ENCODE measurements at regions not wholly inside any gene's neighbourhood (a gene's known extent, or its start where the extent isn't known, plus 50 kb on each side); places are given as distances from the start of the nearest gene placed in this dataset.
"Not testable (repeated sequence)": the region's sequence is repeated elsewhere in the genome, so short reads cannot be mapped to it uniquely, and the experiment has no call there.

DNA sequence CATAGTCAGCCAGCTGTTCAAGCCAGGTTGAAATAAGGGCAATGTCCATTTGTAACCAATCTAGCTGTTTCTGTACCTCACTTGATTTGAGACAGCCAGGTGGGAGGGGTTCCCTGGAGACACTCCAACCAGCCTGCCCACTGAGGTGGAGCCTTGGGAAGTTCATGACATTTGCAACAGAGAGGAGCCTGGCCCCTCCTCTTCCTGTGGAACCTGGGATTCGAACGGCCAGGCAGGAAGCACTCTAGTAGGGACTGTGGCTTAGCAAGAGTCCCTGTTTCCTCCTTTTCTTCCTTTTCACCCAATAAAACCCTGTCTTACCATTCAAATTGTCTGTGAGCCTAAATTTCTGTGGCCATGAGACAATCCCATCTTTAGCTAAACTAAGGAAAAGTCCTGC is 312.3 kb upstream of the NMUR2 start:
- DNase-seq: no peak

- no peak for DNase-seq
These were observed 318.4 kb upstream of the NMUR2 start for GRCh38 chr5:152723482-152723881.

GRCh38 chr5:152730176-152730575 is 325.1 kb upstream of the NMUR2 start:
- DNase-seq: no peak

DNA sequence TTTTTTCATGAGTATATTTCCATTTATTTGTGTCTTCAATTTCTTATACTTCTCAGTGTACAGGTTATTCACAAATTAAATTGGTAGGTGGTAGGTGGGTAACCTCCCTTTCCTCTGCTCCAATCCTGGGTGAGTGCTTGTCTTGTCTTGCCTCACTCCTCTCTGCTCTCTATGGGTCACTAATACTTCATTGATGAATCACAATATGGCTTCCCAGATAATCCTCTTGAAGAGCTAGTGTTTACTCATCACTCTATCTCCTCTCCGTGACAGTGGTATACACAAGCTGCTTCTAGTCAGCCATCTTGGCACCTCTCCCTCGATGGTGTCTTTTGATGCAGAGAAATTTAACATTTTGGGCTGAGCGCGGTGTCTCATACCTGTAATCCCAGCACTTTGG is 331.8 kb upstream of the NMUR2 start:
- no peak for DNase-seq

DNA sequence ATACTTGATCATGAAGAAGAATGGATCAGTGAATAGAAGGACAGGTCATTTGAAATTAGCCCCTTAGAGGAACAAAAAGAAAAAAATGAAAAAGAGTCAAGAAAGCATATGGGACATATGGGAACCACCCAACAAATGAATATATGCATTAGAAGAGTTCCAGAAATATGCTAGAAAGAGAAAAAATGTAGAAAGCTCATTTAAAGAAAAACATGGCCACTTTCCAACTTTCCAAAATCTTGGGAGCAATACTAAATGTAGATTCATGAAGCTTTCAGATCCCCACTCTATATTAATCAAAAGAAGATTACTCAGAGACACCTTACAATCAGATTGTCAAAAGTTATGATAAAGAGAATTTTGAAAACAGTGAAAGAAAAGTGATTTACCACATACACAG is 334.8 kb upstream of the NMUR2 start:
- no peak for DNase-seq

DNA sequence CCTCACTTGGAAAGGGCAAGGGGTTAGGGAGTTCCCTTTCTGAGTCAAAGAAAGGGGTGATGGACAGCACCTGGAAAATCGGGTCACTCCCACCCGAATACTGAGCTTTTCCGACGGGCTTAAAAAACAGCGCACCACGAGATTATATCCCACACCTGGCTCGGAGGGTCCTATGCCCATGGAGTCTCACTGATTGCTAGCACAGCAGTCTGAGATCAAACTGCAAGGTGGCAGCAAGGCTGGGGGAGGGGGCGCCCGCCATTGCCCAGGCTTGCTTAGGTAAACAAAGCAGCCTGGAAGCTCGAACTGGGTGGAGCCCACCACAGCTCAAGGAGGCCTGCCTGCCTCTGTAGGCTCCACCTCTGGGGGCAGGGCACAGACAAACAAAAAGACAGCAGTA is 336.0 kb upstream of the NMUR2 start:
- not testable (repeated sequence) for DNase-seq

DNA sequence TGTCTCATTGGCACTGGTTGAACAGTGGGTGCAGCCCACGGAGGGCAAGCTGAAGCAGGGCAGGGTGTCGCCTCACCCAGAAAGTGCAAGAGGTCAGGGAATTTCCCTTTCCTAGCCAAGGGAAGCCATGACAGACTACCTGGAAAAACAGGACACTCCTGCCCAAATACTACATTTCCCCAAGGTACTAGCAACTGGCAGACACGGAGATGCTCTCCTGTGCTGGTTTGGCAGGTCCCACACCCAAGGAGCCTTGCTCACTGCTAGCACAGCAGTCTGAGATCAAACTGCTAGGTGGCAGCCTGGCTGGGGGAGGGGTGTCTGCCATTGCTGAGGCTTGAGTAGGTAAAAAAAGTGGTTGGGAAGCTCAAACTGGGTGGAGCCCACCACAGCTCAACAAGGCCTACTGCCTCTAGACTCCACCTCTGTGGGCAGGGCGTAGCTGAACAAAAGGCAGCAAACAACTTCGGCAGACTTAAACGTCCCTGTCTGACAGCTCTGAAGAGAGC is 382.7 kb upstream of the NMUR2 start:
- not testable (repeated sequence) for DNase-seq

DNA sequence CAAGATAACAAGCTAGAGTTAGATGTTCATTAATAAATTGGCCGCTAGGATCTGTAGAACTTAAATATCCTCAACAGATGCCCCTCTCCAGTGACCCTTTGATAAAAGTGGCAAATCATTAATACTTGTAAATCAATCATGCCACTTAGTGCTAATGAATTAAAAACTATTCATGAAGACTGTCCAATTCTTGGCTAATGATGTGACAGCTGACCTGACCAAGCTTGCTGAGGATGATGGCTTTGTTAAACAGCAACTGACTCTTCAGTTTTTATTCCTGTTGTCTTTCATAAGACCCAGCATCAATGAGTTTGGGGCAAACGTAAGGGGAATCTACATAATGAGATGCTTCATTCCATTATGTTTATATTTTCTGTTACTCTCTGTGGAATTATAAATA is 396.8 kb upstream of the NMUR2 start:
- no peak for DNase-seq

- DNase-seq: no peak
These were observed 399.1 kb upstream of the NMUR2 start for GRCh38 chr5:152804179-152804578.

DNA sequence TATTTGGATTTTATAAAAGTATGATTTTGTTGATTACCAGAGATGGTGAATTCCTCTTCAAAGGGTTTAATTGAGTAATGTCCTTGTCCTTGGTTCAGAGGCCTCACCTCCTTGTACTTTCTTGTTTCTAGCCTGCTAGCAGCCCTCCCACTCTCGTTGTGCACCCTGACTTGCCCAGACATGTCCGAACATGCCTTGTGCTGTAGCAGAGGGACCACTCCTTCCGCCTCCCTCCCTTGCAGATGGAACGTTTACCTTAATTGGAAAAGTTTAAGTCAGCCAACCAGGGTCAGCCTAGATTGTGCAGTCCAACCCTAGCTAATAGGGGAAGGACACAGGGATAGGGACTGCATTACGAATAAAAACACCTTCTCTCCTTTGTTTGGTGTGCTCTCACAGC is 406.9 kb upstream of the NMUR2 start:
- no peak for DNase-seq

DNA sequence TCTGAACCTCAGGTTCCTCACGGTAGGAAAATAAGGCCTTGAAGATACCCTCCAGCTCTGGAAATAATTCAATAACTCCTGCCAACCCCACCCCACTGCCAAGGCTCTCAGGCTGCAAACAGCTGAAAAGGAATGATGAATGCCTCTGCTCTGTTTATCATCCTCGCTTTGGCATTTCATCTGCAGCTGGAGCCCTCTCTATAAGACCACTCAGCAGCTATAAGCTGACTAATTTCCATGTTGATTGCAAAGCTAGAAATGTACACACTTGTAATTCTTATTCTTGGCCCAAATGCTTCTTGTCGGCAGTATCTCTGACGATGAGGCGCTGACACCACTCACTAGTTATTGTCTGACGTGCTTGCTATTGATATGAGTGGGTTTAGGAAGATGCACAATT is 408.4 kb upstream of the NMUR2 start:
- DNase-seq: no peak

DNA sequence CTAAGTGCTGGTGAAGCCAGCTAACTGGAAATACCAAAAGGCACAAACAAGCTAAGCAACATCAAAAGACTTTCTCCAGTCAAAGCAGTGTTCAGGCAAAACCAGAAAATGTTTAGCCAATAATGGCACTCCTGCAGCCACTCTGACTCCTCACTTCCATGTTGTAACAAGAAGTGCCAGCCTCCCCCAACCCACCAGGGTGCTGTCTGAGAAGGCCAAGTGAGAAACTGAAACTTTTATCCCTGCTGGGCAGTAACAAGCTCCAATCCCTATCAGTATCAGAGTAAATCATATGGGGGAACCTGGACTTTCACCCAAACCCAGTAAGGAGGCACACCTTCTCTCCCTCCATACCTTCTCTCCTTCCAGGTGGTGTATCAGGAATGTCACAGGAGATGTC is 414.8 kb upstream of the NMUR2 start:
- no peak for DNase-seq

- no peak for DNase-seq
These were observed 419.2 kb upstream of the NMUR2 start for GRCh38 chr5:152824316-152824715.

DNA sequence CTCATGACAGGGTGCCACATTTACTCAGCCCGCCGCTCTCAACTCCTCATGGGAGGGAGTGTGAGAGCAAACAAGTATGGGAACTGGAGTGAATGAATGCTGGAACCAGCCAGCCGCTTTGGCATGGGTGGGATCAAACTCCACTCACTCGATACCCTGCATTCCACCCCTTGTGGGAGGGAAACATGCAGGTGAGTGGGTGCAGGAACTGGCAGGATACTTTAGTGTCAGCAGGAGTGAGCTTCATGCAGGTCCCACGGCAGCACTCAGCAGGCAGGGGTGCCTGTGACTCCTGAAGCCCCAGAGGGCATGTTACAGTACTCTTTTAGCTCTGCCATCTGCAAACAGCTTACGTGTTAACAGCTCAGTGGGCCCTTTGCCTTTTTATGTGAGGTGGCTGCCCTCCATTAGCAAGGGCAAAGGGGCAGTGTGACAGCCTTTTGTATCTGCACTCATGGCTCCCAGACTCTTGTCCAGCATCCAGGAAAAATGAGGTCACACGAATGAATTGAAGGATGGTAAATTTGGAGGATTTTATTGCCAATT is 433.2 kb upstream of the NMUR2 start:
- DNase-seq: no peak

- no peak for DNase-seq
These were observed 439.6 kb upstream of the NMUR2 start for GRCh38 chr5:152844713-152845112.

- no peak for DNase-seq
These were observed 448.3 kb upstream of the NMUR2 start for GRCh38 chr5:152853361-152853760.

GRCh38 chr5:152855441-152855840 is 450.4 kb upstream of the NMUR2 start:
- no peak for DNase-seq

GRCh38 chr5:152861231-152861630 is 456.2 kb upstream of the NMUR2 start:
- no peak for DNase-seq

- DNase-seq: no peak
These were observed 459.4 kb upstream of the NMUR2 start for GRCh38 chr5:152864447-152864846.

- no peak for DNase-seq
These were observed 459.9 kb upstream of the NMUR2 start for GRCh38 chr5:152864991-152865390.

GRCh38 chr5:152869971-152870370 is 464.9 kb upstream of the NMUR2 start:
- DNase-seq: no peak

GRCh38 chr5:152882621-152883020 is 477.5 kb upstream of the NMUR2 start:
- no peak for DNase-seq

DNA sequence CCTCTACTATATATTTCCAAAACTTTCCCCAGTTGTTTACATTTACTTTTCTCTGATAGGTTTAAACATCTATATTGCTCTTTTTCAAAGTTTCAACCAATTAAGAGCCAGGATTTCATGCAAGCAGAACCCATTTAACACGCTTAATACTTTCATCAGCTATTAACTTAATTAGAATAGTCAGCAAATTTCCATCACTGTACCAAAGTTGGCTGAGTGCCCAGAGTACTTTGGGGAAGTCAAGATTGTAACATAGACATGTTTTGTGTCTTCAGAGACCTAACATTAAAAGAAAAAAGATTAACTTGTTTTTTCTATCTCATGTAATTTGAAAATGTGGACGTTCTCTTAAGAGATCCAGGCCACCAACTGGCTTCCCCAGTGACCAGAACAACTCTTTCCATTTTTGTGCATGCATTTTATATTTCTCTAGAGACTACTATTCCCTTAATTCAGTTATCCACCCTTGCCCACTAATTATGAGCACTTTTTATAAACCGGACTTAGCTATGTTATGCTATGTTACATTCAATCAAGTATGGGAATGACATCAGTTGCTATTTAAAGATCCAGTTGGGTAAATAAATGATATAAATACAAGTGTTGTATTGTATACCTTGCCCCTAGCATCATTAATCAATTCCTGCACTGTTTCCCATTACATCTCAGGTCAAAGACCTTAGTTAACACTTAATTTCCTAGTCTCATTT is 478.1 kb upstream of the NMUR2 start:
- no peak for DNase-seq

GRCh38 chr5:152884006-152884405 is 478.9 kb upstream of the NMUR2 start:
- DNase-seq: no peak

- DNase-seq: no peak
These were observed 495.3 kb upstream of the NMUR2 start for GRCh38 chr5:152900332-152900731.
